ENCODE measurements at regions not wholly inside any gene's neighbourhood (a gene's known extent, or its start where the extent isn't known, plus 50 kb on each side); places are given as distances from the start of the nearest gene placed in this dataset.

DNA sequence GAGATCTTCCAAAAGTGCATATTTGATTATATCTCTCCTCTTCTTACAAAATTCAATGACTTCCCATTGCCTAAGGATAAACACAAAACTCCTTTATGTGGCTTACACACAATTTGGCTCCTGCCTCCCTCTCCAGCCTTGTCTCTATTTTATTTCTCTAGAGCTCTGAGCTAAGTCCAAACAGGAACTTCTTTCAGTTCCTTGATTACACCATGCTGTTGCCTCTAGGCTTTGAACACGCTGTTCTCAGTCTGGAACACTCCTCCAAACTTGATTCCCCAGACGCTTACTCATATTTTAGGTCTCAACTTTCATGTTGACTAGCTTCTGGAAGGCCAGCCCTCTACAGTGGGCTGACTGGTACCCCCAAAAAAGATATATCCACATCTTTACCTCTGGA is 258.5 kb downstream of the COG6 start:
- TF ChIP-seq, protein P1, sequence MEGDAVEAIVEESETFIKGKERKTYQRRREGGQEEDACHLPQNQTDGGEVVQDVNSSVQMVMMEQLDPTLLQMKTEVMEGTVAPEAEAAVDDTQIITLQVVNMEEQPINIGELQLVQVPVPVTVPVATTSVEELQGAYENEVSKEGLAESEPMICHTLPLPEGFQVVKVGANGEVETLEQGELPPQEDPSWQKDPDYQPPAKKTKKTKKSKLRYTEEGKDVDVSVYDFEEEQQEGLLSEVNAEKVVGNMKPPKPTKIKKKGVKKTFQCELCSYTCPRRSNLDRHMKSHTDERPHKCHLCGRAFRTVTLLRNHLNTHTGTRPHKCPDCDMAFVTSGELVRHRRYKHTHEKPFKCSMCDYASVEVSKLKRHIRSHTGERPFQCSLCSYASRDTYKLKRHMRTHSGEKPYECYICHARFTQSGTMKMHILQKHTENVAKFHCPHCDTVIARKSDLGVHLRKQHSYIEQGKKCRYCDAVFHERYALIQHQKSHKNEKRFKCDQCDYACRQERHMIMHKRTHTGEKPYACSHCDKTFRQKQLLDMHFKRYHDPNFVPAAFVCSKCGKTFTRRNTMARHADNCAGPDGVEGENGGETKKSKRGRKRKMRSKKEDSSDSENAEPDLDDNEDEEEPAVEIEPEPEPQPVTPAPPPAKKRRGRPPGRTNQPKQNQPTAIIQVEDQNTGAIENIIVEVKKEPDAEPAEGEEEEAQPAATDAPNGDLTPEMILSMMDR (IDR thresholded peaks at IDR 0.05), result no peak

DNA sequence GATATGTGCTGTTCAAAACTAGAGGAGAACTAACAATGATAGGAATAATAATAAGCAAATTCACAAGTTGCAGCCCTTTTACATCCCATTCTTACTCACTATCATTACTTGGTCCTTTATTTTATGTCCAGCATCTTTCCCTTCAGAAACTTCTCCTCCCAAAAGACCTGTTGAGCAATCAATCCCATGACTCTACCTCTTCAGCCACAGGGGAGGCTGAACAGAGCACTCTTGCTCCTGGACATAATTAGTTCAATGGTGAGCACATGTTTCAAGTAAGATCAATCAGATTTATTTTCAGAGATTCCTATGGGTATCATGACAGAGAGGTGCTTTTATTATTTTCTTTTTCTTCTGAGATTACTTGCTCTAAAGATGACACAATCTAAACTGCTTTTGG is 260.0 kb downstream of the COG6 start:
- TF ChIP-seq, protein P1 (IDR thresholded peaks at IDR 0.05), result no peak

GRCh38 chr13:39916330-39916729 is 260.9 kb downstream of the COG6 start:
- TF ChIP-seq, protein P1 (IDR thresholded peaks at IDR 0.05), result no peak

- TF ChIP-seq, protein P1 (IDR thresholded peaks at IDR 0.05), result no peak
These were observed 263.3 kb downstream of the COG6 start for GRCh38 chr13:39918620-39919236.

DNA sequence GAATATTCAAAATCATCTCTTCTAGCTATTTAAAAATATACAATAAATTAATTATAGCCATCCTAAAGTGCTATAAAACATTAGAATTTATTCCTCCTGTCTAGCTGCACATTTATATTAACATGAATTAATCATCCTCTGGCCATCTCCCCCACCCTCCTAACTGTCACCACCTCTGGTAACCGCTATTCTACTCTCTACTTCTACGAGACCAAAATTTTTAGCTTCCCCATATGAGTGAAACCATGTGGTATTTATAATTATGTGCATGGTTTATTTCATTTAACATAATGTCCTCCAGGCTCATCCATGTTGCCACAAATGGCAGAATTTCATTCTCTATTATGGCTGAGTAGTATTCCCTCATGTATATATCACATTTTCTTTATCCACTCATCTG is 265.2 kb downstream of the COG6 start:
- TF ChIP-seq, protein P1 (IDR thresholded peaks at IDR 0.05), result no peak

DNA sequence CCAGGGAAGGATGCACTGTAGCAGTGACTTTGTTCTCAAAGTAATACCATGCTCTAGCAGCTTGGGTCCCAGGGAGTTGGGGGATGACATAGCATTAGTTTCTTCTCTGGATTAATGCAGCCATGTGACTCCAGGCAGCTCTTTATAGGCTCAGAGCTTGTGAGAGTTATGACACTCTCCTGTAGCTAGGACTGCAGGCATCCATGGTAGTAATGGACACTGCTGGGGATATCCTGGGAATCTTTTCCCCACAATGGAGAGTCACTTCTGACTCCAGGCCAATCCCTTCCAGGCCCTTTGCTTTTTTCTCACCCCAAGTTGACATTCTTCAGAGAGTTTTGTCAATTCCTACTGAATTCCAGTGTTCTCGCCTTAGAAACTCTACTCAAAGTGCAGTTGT is 270.9 kb downstream of the COG6 start:
- TF ChIP-seq, protein P1 (IDR thresholded peaks at IDR 0.05), result no peak

- TF ChIP-seq, protein P1 (IDR thresholded peaks at IDR 0.05), result no peak
These were observed 272.8 kb downstream of the COG6 start for GRCh38 chr13:39928261-39928660.

DNA sequence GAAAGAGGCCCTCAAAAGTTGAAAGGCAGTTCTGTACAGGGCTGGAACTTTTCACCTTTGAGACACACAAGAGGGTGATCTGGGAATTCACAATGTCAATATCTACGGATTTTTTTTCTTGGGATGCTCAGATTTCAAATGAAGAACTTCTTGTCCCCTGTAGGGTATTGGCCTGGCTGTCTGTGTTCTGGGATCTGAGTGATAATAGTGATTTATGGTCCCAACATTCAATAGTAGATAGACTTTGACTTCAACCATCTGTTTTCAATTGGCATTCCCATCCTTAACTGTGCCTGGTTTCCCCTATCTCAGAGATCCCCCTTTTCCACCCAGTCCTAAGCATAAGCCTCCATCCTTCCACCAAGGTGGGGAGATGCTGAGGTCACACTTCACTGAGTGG is 274.1 kb downstream of the COG6 start:
- TF ChIP-seq, protein P1 (IDR thresholded peaks at IDR 0.05), result no peak
